Activated CD8-positive, alpha-beta memory T cell treated with anti-CD3 and anti-CD28 coated beads, Interleukin-2, amount 50 U/mL, for 48 hours (primary cell): ENCODE measurements at regions not wholly inside any gene's neighbourhood (a gene's known extent, or its start where the extent isn't known, plus 50 kb on each side); places are given as distances from the start of the nearest gene placed in this dataset.
"Not testable (repeated sequence)": the region's sequence is repeated elsewhere in the genome, so short reads cannot be mapped to it uniquely, and the experiment has no call there.

Experiments
- DNase-seq: peaks from one replicate; pipeline ENCODE4 v3.0.0-alpha.2; 2020

- DNase-seq: not testable (repeated sequence)
Observed at GRCh38 chr1:83208540-83208939, 790.4 kb downstream of the TTLL7 start.

GRCh38 chr1:83194610-83195009 lies 804.3 kb downstream of the TTLL7 start:
- not testable (repeated sequence) for DNase-seq

GRCh38 chr1:83182033-83182728 lies 816.8 kb downstream of the TTLL7 start:
- DNase-seq: not testable (repeated sequence)

- not testable (repeated sequence) for DNase-seq
Observed at GRCh38 chr1:83180621-83181020, 818.3 kb downstream of the TTLL7 start.

- DNase-seq: not testable (repeated sequence)
Observed at GRCh38 chr1:83167634-83168033, 831.3 kb downstream of the TTLL7 start.

GRCh38 chr1:83163879-83164475 lies 835.0 kb downstream of the TTLL7 start:
- DNase-seq: not testable (repeated sequence)

- not testable (repeated sequence) for DNase-seq
Observed at GRCh38 chr1:83158924-83159323, 840.0 kb downstream of the TTLL7 start.

- DNase-seq: not testable (repeated sequence)
Observed at GRCh38 chr1:83154306-83154705, 844.6 kb downstream of the TTLL7 start.

GRCh38 chr1:83151167-83151898 lies 847.6 kb downstream of the TTLL7 start:
- not testable (repeated sequence) for DNase-seq

- not testable (repeated sequence) for DNase-seq
Observed at GRCh38 chr1:83150479-83150878, 848.5 kb downstream of the TTLL7 start.

- DNase-seq: not testable (repeated sequence)
Observed at GRCh38 chr1:83145820-83146219, 853.1 kb downstream of the TTLL7 start.

GRCh38 chr1:83142802-83143201 lies 856.1 kb downstream of the TTLL7 start:
- DNase-seq: not testable (repeated sequence)

GRCh38 chr1:83135524-83136157 lies 863.3 kb downstream of the TTLL7 start:
- not testable (repeated sequence) for DNase-seq

GRCh38 chr1:83134322-83135014 lies 864.5 kb downstream of the TTLL7 start:
- DNase-seq: not testable (repeated sequence)

- DNase-seq: no peak
Observed at GRCh38 chr1:83131692-83131955, 867.3 kb downstream of the TTLL7 start.

- no peak for DNase-seq
Observed at GRCh38 chr1:83130886-83131691, 867.8 kb downstream of the TTLL7 start.

- DNase-seq: no peak
Observed at GRCh38 chr1:83129107-83129506, 869.8 kb downstream of the TTLL7 start.

- DNase-seq: no peak
Observed at GRCh38 chr1:83125456-83125855, 873.5 kb downstream of the TTLL7 start.

GRCh38 chr1:83123019-83123418 lies 875.9 kb downstream of the TTLL7 start:
- DNase-seq: no peak

- DNase-seq: no peak
Observed at GRCh38 chr1:83118472-83118871, 880.5 kb downstream of the TTLL7 start.

GRCh38 chr1:83117030-83117429 lies 881.9 kb downstream of the TTLL7 start:
- DNase-seq: not testable (repeated sequence)

- DNase-seq: no peak
Observed at GRCh38 chr1:83115785-83116184, 883.1 kb downstream of the TTLL7 start.
